GM12892 (cell line): ENCODE measurements at regions not wholly inside any gene's neighbourhood (a gene's known extent, or its start where the extent isn't known, plus 50 kb on each side); places are given as distances from the start of the nearest gene placed in this dataset.

ENCODE experiments used
- POLR2A ChIP-seq: IDR thresholded peaks from 2 replicates; pipeline ENCODE4 v1.6.1; 2011; ENCODE audit warnings: low read depth, low read length, control low read depth
- POLR2AphosphoS5 ChIP-seq: IDR thresholded peaks from 2 replicates; pipeline ENCODE4 v1.6.1; 2011; ENCODE audit warnings: low read depth, low read length, control low read depth

DNA sequence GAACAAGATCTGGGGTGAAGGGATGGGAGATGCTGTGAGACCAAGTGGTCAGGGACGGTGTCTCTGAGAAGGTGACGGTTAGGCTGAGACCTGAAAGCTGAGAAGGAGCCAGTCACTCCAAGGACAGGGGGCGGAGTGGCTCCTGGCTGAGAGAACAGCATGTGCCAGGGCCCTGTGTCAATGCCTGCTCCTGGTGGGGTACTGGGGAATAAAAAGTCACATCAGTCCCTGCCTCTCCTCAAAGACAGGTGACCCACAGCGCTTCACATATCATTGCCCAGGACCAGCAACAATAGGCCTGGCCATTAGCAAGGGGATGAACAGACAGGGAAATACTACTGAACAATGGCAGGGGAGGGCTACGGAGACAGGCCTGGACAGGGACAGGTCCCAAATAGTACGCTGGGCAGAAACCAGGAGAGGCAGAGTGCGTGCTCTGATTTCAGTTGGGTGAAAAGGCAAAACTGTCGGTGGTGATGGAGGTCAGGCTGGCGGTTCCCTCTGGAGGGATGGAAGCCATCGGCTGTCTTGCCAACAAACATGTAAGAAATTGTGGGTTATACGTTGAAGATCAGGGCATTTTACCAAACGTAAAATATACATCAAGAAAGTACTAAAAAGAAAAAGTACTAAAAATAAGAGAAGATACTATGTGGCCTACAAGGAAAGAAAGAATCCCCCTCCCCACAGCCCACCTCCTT is 64.3 kb downstream of the C9orf50 start:
- TF ChIP-seq POLR2AphosphoS5 (no peak), POLR2A (no peak)
